ENCODE measurements at regions not wholly inside any gene's neighbourhood (a gene's known extent, or its start where the extent isn't known, plus 50 kb on each side); places are given as distances from the start of the nearest gene placed in this dataset.

DNA sequence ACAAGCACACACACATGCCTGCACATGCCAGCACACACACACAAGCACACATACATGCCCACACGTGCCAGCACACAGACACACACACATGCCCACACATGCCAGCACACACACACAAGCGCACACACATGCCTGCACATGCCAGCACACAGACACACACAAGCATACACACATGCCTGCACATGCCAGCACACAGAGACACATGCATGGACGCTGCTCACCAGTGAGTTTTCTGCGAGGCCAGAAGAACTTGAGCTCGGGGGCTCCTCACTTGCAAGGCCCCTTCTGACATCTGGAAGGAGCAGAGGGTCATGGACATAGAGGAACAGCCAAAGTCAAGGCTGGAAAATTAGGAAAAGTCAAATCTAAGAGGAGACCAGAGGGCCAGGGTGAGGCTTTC lies 61.2 kb upstream of the BCL11B start:
- TF ChIP-seq, protein P1, sequence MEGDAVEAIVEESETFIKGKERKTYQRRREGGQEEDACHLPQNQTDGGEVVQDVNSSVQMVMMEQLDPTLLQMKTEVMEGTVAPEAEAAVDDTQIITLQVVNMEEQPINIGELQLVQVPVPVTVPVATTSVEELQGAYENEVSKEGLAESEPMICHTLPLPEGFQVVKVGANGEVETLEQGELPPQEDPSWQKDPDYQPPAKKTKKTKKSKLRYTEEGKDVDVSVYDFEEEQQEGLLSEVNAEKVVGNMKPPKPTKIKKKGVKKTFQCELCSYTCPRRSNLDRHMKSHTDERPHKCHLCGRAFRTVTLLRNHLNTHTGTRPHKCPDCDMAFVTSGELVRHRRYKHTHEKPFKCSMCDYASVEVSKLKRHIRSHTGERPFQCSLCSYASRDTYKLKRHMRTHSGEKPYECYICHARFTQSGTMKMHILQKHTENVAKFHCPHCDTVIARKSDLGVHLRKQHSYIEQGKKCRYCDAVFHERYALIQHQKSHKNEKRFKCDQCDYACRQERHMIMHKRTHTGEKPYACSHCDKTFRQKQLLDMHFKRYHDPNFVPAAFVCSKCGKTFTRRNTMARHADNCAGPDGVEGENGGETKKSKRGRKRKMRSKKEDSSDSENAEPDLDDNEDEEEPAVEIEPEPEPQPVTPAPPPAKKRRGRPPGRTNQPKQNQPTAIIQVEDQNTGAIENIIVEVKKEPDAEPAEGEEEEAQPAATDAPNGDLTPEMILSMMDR (IDR thresholded peaks at IDR 0.05; ENCODE audit: control extremely low read depth in 1 of 3, insufficient read depth in 1 of 3, low read depth in 1 of 3, low read length in 3 of 3): no peak
- no peak for TF ChIP-seq MAX (IDR thresholded peaks at IDR 0.05)
